T-helper 2 cell treated with Interferon-gamma antibody and Interleukin-4, amounts not matched to agents 5 μg/mL and 100 μg/mL, for 36 hours (primary cell): ENCODE measurements at regions not wholly inside any gene's neighbourhood (a gene's known extent, or its start where the extent isn't known, plus 50 kb on each side); places are given as distances from the start of the nearest gene placed in this dataset.

Source experiments
- DNase-seq: peaks from one replicate; pipeline ENCODE4 v3.0.0; 2021; ENCODE audit warnings: low spot score
- H3K27ac Mint-ChIP-seq: one replicate; pipeline ENCODE4 v1.8.0; 2021; ENCODE audit warnings: mild to moderate bottlenecking, mixed read lengths
- H3K27me3 Mint-ChIP-seq: one replicate; pipeline ENCODE4 v1.8.0; 2021; ENCODE audit warnings: low read depth, mixed read lengths
- H3K36me3 Mint-ChIP-seq: one replicate; pipeline ENCODE4 v1.8.0; 2021; ENCODE audit warnings: low read depth, mixed read lengths
- H3K4me1 Mint-ChIP-seq: one replicate; pipeline ENCODE4 v1.8.0; 2021; ENCODE audit warnings: low read depth, mixed read lengths
- H3K4me3 Mint-ChIP-seq: one replicate; pipeline ENCODE4 v1.8.0; 2022; ENCODE audit warnings: mild to moderate bottlenecking, moderate library complexity, mixed read lengths
- H3K9me3 Mint-ChIP-seq: one replicate; pipeline ENCODE4 v1.8.0; 2021; ENCODE audit warnings: mixed read lengths

DNA sequence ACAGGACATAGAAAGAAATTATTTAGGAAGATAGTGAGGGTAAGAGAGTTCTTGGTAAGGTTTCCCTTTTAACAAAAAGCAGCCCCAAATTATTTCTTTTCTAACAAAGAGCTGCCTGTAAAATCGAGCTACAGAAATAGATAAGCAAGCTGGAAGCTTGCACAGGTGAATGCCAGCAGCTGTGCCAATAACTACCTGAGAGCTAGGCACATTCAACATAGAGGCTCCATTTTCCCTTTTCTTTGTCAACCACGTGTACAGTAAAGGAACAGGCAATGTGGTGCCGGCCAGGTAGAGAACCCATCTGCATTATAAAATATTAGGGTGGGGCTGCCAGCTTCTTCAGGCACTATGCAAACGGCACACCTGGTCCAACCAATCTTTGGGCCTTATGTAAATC is 341.6 kb upstream of the JAG1 start:
- peaks cover 10% of the 10 kb centered on the region for H3K9me3 Mint-ChIP-seq
- no peaks in the 10 kb centered on the region for H3K27me3 Mint-ChIP-seq
- H3K4me3 Mint-ChIP-seq, result no peak overlapping the region
- no peaks in the 10 kb centered on the region for H3K36me3 Mint-ChIP-seq
- H3K27ac Mint-ChIP-seq, result no peak overlapping the region
- no peaks in the 10 kb centered on the region for H3K4me1 Mint-ChIP-seq
- no peak for DNase-seq

DNA sequence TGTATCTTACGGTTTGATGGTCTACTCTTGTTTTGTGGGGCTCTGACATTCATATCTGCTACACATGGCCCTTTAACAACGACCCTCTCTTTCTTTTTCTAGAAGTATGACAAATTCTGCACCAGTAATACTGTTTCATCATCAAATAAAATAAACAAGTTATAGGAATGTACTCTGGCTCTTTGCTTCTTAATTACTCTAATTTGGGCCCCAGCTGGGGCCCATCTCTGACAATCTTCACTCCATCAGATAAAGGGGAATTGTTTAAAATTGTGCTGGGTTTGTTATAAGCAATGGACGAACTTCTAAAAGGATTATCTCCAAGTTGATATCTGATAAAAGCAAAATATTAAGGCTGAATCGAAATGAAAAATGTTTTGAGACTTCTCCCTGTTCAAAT is 343.6 kb upstream of the JAG1 start:
- H3K27ac Mint-ChIP-seq, result no peak overlapping the region
- H3K9me3 Mint-ChIP-seq, result peaks cover 10% of the 10 kb centered on the region
- H3K36me3 Mint-ChIP-seq, result no peaks in the 10 kb centered on the region
- no peak for DNase-seq
- no peaks in the 10 kb centered on the region for H3K27me3 Mint-ChIP-seq
- H3K4me1 Mint-ChIP-seq, result no peaks in the 10 kb centered on the region
- H3K4me3 Mint-ChIP-seq, result no peak overlapping the region

- Mint-ChIP-seq H3K9me3 (peaks cover 10% of the 10 kb centered on the region), H3K4me3 (no peak overlapping the region), H3K27ac (no peak overlapping the region), H3K36me3 (no peaks in the 10 kb centered on the region), H3K27me3 (no peaks in the 10 kb centered on the region), H3K4me1 (no peaks in the 10 kb centered on the region)
- DNase-seq, result no peak
Observed at GRCh38 chr20:11018668-11019170, 344.9 kb upstream of the JAG1 start.

DNA sequence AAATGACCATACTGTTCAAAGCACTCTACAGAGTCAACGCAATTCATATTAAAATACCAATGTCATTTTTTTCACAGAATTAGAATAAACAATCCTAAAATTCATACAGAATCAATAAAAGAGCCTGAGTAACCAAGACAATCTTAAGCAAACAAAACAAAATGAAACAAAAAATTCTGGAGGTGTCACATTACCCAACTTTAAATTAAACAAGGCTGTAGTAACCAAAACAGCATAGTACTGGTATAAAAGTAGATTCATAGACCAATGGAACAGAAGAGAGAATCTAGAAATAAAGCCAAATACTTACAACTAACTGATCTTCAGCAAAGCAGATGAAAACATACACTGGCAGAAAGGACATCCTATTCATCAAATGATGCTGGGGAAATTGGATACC is 346.9 kb upstream of the JAG1 start:
- Mint-ChIP-seq H3K27me3 (no peaks in the 10 kb centered on the region), H3K36me3 (no peaks in the 10 kb centered on the region), H3K9me3 (peaks cover 10% of the 10 kb centered on the region), H3K4me3 (no peak overlapping the region), H3K4me1 (no peaks in the 10 kb centered on the region), H3K27ac (no peak overlapping the region)
- DNase-seq, result no peak

DNA sequence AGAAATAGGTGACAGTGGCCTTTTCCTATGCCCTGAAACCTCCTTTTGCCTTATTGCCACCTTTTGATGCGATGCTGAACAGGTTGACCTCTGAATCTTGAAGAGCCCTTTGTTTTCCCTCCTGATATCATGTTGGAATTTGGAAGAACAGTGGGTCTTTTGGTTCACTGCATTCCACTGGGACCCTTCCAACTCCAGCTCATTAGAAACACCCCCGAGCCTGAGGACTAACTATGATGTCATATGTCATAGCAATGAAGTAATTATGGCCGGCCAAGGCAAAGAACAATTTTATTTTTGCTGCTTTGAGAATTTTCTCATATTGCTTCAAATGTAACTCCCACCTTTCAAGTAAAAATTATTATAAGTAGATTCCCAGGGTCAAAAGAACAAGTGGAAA is 353.4 kb upstream of the JAG1 start:
- Mint-ChIP-seq H3K9me3 (peaks cover 21% of the 10 kb centered on the region), H3K27ac (no peak overlapping the region), H3K27me3 (no peaks in the 10 kb centered on the region), H3K4me1 (no peaks in the 10 kb centered on the region), H3K36me3 (no peaks in the 10 kb centered on the region), H3K4me3 (no peak overlapping the region)
- DNase-seq, result no peak

DNA sequence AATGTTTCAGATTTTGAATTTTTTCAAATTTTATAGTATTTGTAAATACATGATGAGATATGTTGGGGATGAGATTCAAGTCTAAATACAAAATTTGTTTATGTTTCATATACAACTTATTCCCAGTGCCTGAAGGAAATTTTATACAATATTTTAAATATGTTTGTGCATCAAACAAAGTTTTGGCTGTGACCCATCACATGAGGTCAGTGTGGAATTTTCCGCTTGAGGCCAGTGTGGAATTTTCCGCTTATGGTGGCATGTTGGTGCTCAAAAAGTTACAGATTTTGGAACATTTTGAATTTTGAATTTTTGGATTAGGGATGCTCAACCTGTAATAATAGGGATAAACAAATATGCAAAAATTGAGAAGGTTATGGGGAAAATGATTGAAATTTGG is 356.6 kb upstream of the JAG1 start:
- DNase-seq, result no peak
- Mint-ChIP-seq H3K4me1 (no peaks in the 10 kb centered on the region), H3K9me3 (peaks cover 28% of the 10 kb centered on the region), H3K27me3 (no peaks in the 10 kb centered on the region), H3K36me3 (no peaks in the 10 kb centered on the region), H3K4me3 (no peak overlapping the region), H3K27ac (no peak overlapping the region)

GRCh38 chr20:11031300-11031699 is 357.5 kb upstream of the JAG1 start:
- Mint-ChIP-seq H3K27me3 (no peaks in the 10 kb centered on the region), H3K4me1 (no peaks in the 10 kb centered on the region), H3K9me3 (peaks cover 28% of the 10 kb centered on the region), H3K36me3 (no peaks in the 10 kb centered on the region), H3K27ac (no peak overlapping the region), H3K4me3 (no peak overlapping the region)
- no peak for DNase-seq

- H3K36me3 Mint-ChIP-seq, result no peaks in the 10 kb centered on the region
- no peaks in the 10 kb centered on the region for H3K27me3 Mint-ChIP-seq
- no peak for DNase-seq
Observed at GRCh38 chr20:11032611-11033010, 358.8 kb upstream of the JAG1 start.

GRCh38 chr20:11034025-11034424 is 360.2 kb upstream of the JAG1 start:
- Mint-ChIP-seq H3K27me3 (no peaks in the 10 kb centered on the region), H3K9me3 (peaks cover 28% of the 10 kb centered on the region), H3K4me3 (no peak overlapping the region), H3K36me3 (no peaks in the 10 kb centered on the region), H3K4me1 (no peaks in the 10 kb centered on the region), H3K27ac (no peak overlapping the region)
- no peak for DNase-seq

More at GRCh38 chr20:11032611-11033010, 358.8 kb upstream of the JAG1 start:
- H3K27ac Mint-ChIP-seq, result no peak overlapping the region
- peaks cover 28% of the 10 kb centered on the region for H3K9me3 Mint-ChIP-seq
- no peaks in the 10 kb centered on the region for H3K4me1 Mint-ChIP-seq
- no peak overlapping the region for H3K4me3 Mint-ChIP-seq

- Mint-ChIP-seq H3K4me1 (no peaks in the 10 kb centered on the region), H3K9me3 (peaks cover 22% of the 10 kb centered on the region), H3K27ac (no peak overlapping the region), H3K27me3 (no peaks in the 10 kb centered on the region), H3K36me3 (no peaks in the 10 kb centered on the region), H3K4me3 (no peak overlapping the region)
- DNase-seq, result no peak
Observed at GRCh38 chr20:11035211-11035610, 361.4 kb upstream of the JAG1 start.

DNA sequence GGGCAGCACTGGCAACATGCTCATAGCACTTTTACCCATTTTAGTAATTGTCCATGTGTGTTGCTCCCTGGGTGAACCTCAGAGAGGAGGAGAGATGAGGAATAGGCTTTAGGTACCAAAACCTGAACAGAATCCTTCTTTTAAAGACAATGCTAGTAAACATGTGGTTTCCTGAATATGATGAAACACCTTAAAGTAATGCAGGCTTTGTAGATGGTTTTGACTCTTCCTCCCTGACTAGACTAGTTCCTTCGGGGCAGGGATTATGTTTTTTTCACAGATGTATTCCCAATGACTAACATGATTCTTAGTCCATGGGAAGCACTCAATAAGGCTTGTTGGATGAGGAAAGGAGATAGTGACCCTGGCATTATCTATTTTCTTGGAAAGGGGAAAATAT is 367.6 kb upstream of the JAG1 start:
- Mint-ChIP-seq H3K27ac (no peak overlapping the region), H3K36me3 (no peaks in the 10 kb centered on the region), H3K27me3 (no peaks in the 10 kb centered on the region), H3K4me1 (no peaks in the 10 kb centered on the region), H3K9me3 (no peaks in the 10 kb centered on the region), H3K4me3 (no peak overlapping the region)
- DNase-seq, result no peak

DNA sequence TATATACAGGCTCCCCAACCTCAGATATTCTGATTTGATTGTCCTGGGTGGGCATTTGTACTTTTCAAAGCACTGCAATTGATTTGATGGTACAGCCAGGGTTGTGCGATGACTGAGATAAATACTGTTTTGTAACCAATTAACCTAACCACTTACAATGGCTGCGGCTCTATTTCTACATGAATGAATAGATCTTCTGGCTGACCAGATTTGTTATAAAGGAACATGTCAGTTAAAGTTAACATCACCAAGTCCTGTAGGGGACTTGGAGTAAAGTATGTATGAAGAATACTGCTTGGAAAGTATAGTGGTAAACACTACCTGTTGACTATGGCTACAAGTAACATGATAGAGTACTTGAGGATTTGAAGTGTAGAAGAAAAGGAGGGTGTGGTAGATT is 369.2 kb upstream of the JAG1 start:
- DNase-seq, result no peak
- Mint-ChIP-seq H3K4me1 (no peaks in the 10 kb centered on the region), H3K27me3 (no peaks in the 10 kb centered on the region), H3K4me3 (no peak overlapping the region), H3K36me3 (no peaks in the 10 kb centered on the region), H3K9me3 (no peaks in the 10 kb centered on the region), H3K27ac (no peak overlapping the region)

GRCh38 chr20:11044561-11044960 is 370.8 kb upstream of the JAG1 start:
- no peaks in the 10 kb centered on the region for H3K36me3 Mint-ChIP-seq
- no peak overlapping the region for H3K27ac Mint-ChIP-seq
- DNase-seq, result no peak
- no peak overlapping the region for H3K4me3 Mint-ChIP-seq
- no peaks in the 10 kb centered on the region for H3K27me3 Mint-ChIP-seq
- H3K4me1 Mint-ChIP-seq, result no peaks in the 10 kb centered on the region
- H3K9me3 Mint-ChIP-seq, result no peaks in the 10 kb centered on the region

DNA sequence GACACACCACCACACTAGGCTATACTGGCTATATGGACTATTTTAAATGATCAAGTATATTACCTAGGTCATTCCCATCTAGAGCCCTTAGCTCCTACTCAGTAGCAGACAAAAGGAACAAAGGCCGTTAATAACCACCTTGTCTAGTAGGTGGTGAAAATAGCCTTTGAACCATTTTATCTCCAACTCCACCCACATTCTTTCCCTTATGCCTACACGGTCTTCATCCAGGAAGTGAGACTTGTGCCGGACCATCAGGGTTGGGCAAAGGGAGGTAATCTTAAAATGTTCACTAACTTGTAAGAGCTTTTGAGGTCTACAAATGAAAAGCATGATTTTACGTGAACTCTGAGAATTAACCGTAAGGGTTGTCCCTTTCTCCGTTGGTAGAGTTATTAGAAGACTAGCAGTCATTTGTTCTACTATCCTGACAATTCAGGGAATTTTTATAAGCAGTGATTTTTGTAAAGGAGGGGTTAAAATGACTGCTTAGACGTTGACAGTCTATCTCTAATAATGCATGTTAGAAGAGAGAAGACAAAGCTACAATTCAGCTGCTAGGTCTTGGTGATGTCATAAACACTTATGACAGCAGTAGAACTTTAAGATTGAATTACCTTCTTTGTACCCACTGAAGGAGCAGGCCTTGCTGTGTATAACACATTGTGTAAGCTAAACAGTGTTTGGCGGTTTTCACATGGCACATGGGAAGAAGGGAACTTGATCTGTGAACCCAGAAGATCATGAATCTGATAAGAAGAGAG is 371.8 kb upstream of the JAG1 start:
- H3K4me1 Mint-ChIP-seq, result no peaks in the 10 kb centered on the region
- no peaks in the 10 kb centered on the region for H3K36me3 Mint-ChIP-seq
- no peak overlapping the region for H3K27ac Mint-ChIP-seq
- no peaks in the 10 kb centered on the region for H3K9me3 Mint-ChIP-seq
- H3K27me3 Mint-ChIP-seq, result no peaks in the 10 kb centered on the region
- no peak overlapping the region for H3K4me3 Mint-ChIP-seq
- DNase-seq, result no peak

DNA sequence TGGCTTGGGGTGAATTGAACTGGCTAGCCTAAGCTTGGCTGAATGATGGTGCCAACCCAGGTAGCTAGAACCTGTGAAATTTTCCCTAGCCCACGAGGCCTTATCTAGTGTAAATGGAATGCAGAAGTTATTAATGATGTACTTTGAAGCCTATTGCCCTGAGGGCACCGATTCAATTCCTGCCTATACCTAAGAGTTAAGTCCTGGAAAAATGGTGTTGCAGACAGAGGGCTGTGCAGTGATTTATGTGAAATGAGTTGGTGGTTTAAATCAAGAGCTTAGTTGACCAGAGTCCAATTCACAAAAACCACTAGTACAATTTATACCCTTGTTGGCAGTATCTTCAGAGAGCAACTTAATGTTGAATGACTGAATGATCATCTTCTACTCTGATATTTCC is 373.8 kb upstream of the JAG1 start:
- Mint-ChIP-seq H3K4me3 (no peak overlapping the region), H3K4me1 (no peaks in the 10 kb centered on the region), H3K36me3 (no peaks in the 10 kb centered on the region), H3K27me3 (no peaks in the 10 kb centered on the region), H3K9me3 (no peaks in the 10 kb centered on the region), H3K27ac (no peak overlapping the region)
- no peak for DNase-seq
